Spleen (tissue), 11 donors: ENCODE measurements at regions not wholly inside any gene's neighbourhood (a gene's known extent, or its start where the extent isn't known, plus 50 kb on each side); places are given as distances from the start of the nearest gene placed in this dataset.

Experiments used
- DNase-seq: peaks from one replicate; pipeline ENCODE4 v3.0.0-alpha.2; 2020
- H3K27ac ChIP-seq, 8 donors: fragments of 200-600 bp; sonication (generic) in 7 of 8; 1 replicate in 4 of 8; 2 replicates in 4 of 8; pipeline versions ENCODE4 v1.5.0 to v1.8.0; 2016 to 2021; ENCODE audit warnings: inconsistent platforms in 4 of 8, mild to moderate bottlenecking in 4 of 8, moderate library complexity in 1 of 8
- H3K27me3 ChIP-seq, 7 donors: fragments of 200-600 bp; sonication (generic) in 6 of 7; replicated peaks in 1 of 7; 1 replicate in 4 of 7; 2 replicates in 3 of 7; pipeline versions ENCODE4 v1.5.0 to v1.8.0; 2016 to 2021; ENCODE audit warnings: inconsistent platforms in 3 of 7, mild to moderate bottlenecking in 1 of 7
- H3K36me3 ChIP-seq, 6 donors: fragments of 200-600 bp; sonication (generic) in 5 of 6; 1 replicate in 4 of 6; 2 replicates in 2 of 6; pipeline versions ENCODE4 v1.5.0 to v1.8.0; 2016 to 2021; ENCODE audit warnings: inconsistent platforms in 2 of 6
- H3K4me1 ChIP-seq, 6 donors: fragments of 200-600 bp; sonication (generic) in 5 of 6; 1 replicate in 3 of 6; 2 replicates in 3 of 6; pipeline versions ENCODE4 v1.5.0 to v1.8.0; 2016 to 2021; ENCODE audit warnings: inconsistent platforms in 3 of 6
- H3K4me3 ChIP-seq, 8 donors: fragments of 200-600 bp; sonication (generic) in 7 of 8; 1 replicate in 4 of 8; 2 replicates in 4 of 8; pipeline versions ENCODE4 v1.5.0 to v1.8.0; 2016 to 2021; ENCODE audit warnings: inconsistent platforms in 4 of 8, mild to moderate bottlenecking in 4 of 8, moderate library complexity in 2 of 8
- H3K9me3 ChIP-seq, 8 donors: fragments of 200-600 bp; sonication (generic) in 7 of 8; 1 replicate in 4 of 8; 2 replicates in 4 of 8; pipeline versions ENCODE4 v1.5.0 to v1.8.0; 2016 to 2021; ENCODE audit warnings: inconsistent platforms in 4 of 8
- CTCF ChIP-seq, 11 experiments: fragments of 200-600 bp in 7 of 11; fragments of 450-650 bp in 4 of 11; sonication (generic) in 4 of 11; IDR thresholded peaks in 8 of 11; conservative IDR thresholded peaks in 3 of 11; 1 replicate in 7 of 11; 2 replicates in 4 of 11; pipeline versions ENCODE4 v1.4.0 to v1.8.0; 2016 to 2021; ENCODE audit warnings: antibody characterized with exemption in 11 of 11, inconsistent platforms in 4 of 11, mild to moderate bottlenecking in 1 of 11
- POLR2A ChIP-seq, 3 donors: fragments of 450-650 bp; IDR thresholded peaks; one replicate each; pipeline ENCODE4 v1.5.1; 2017; ENCODE audit warnings: antibody characterized with exemption in 3 of 3, mild to moderate bottlenecking in 1 of 3
- POLR2AphosphoS5 ChIP-seq, 3 donors: sonication (generic); formaldehyde crosslinking; IDR thresholded peaks; one replicate each; pipeline ENCODE4 v1.5.1; 2017; ENCODE audit warnings: antibody characterized with exemption in 3 of 3
- WGBS, 5 donors: extraction: QIAGEN DNeasy Blood & Tissue Kit in 3 of 5; methylation state at CpG; one replicate each; pipeline versions ENCODE4 v1.1.5 to v1.1.7; 2013 to 2018; 5-methylcytosine and 5-hydroxymethylcytosine counted together
- intact Hi-C: fragments of 100-400 bp; cut with DNase I; formaldehyde crosslinking; loops from one replicate; pipeline ENCODE4 v1.15.0; 2023; ENCODE audit warnings: low total_unique reads
- donor health status: healthy with polysubstance abuse.
- donor health status: DM: no; HTN: no; CAD: no; lungs with moderate emphysema.
- donor health status: DM: no; HTN: no; CAD: no.
- donor health status: Bipolar disorder and iron deficiency.
- donor health status: healthy.
- donor health status: DM: no; HTN: no; CAD: no.
- donor health status: DM: yes; HTN: yes; CAD: no.

DNA sequence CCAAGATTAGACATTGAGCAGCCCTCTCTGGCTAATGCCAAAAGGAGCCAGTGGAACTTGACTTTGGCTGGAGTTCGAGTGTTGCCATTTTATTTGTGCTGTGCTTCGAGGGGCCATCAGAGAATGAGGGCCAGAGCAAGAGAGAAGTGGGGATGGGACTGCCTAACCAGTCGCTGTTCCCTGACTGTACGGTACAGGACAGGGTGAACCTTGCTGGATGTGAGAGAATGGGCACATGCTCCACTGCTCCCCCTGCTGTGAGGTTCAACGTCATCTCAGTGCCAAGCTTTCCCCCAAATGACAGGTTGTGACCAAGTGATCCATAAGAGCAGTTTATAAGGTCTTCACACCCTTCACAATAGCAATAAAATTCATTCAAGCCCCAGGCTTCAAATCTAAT is 55.1 kb upstream of the BCL11B start:
- H3K36me3 ChIP-seq: no peaks in the 10 kb centered on the region
- TF ChIP-seq POLR2A (IDR thresholded peaks at IDR 0.05) (no peak), POLR2AphosphoS5 (IDR thresholded peaks at IDR 0.05) (no peak), CTCF (IDR thresholded peaks at IDR 0.05 in 8 of 11, conservative IDR thresholded peaks at IDR 0.05 in 3 of 11) (no peak)
- H3K9me3 ChIP-seq: no peaks in the 10 kb centered on the region
- peaks cover 0 to 54% (median 0%) of the 10 kb centered on the region in 7 donors for H3K27me3 ChIP-seq
- H3K4me3 ChIP-seq: no peak overlapping the region
- intact Hi-C loops: no loop called here
- no peak for DNase-seq
- 72 to 86% (median 77%) methylated on average over 5 of the region's 5 CpGs for WGBS, 5 donors
- no peaks in the 10 kb centered on the region for H3K4me1 ChIP-seq
- no peak overlapping the region for H3K27ac ChIP-seq

- 86 to 97% (median 88%) methylated on average over 8 of the region's 8 CpGs for WGBS, 5 donors
Observed at GRCh38 chr14:99326041-99326710, 54.2 kb upstream of the BCL11B start.

GRCh38 chr14:99325591-99325990 is 53.6 kb upstream of the BCL11B start:
- H3K27me3 ChIP-seq: peaks cover 0 to 55% (median 0%) of the 10 kb centered on the region in 7 donors
- WGBS, 5 donors: 87 to 93% (median 89%) methylated on average over 7 to 8 of the region's 8 CpGs
- no peak for TF ChIP-seq POLR2AphosphoS5 (IDR thresholded peaks at IDR 0.05)
- no peak for TF ChIP-seq CTCF (IDR thresholded peaks at IDR 0.05 in 8 of 11, conservative IDR thresholded peaks at IDR 0.05 in 3 of 11)
- no peak for TF ChIP-seq POLR2A (IDR thresholded peaks at IDR 0.05)
- no peaks in the 10 kb centered on the region for H3K9me3 ChIP-seq
- no peaks in the 10 kb centered on the region for H3K36me3 ChIP-seq
- peaks cover 0 to 2% (median under 1%) of the 10 kb centered on the region in 6 donors for H3K4me1 ChIP-seq
- no peak overlapping the region for H3K27ac ChIP-seq
- H3K4me3 ChIP-seq: no peak overlapping the region
- intact Hi-C loops: no loop called here
- DNase-seq: no peak

More at GRCh38 chr14:99326041-99326710, 54.2 kb upstream of the BCL11B start:
- Histone ChIP-seq H3K27ac (no peak overlapping the region), H3K4me3 (no peak overlapping the region), H3K9me3 (no peaks in the 10 kb centered on the region), H3K4me1 (no peaks in the 10 kb centered on the region), H3K27me3 (peaks cover 0 to 55% (median 0%) of the 10 kb centered on the region in 7 donors), H3K36me3 (no peaks in the 10 kb centered on the region)
- TF ChIP-seq CTCF (IDR thresholded peaks at IDR 0.05 in 8 of 11, conservative IDR thresholded peaks at IDR 0.05 in 3 of 11) (no peak), POLR2AphosphoS5 (IDR thresholded peaks at IDR 0.05) (no peak), POLR2A (IDR thresholded peaks at IDR 0.05) (no peak)
- no peak for DNase-seq
- intact Hi-C loops: no loop called here

DNA sequence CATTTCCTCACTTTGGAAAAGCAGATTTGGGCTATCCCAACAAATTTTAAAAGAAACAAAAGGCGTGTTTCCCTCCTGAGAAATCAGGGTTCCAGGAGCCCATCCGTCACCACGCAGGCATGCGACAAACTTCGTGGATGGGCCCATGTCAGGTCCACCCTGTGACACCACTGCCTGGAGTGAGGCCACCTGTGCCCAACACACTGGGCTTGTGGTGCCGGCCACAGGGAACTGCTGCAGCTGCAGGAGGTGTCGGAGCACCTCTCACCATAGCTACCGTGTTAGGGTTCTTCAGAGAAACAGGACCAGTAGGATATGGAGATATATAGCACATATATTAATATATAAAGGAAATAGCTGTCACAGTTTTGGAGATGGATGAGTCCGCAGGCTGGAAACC is 53.0 kb upstream of the BCL11B start:
- Histone ChIP-seq H3K27me3 (peaks cover 0 to 55% (median 0%) of the 10 kb centered on the region in 7 donors), H3K4me3 (no peak overlapping the region), H3K4me1 (peaks cover 0 to 7% (median 6%) of the 10 kb centered on the region in 6 donors), H3K9me3 (no peaks in the 10 kb centered on the region), H3K27ac (no peak overlapping the region), H3K36me3 (no peaks in the 10 kb centered on the region)
- TF ChIP-seq POLR2AphosphoS5 (IDR thresholded peaks at IDR 0.05) (no peak), POLR2A (IDR thresholded peaks at IDR 0.05) (no peak), CTCF (IDR thresholded peaks at IDR 0.05 in 8 of 11, conservative IDR thresholded peaks at IDR 0.05 in 3 of 11) (no peak)
- DNase-seq: no peak
- 79 to 86% (median 81%) methylated on average over 9 of the region's 9 CpGs for WGBS, 5 donors
- intact Hi-C loops: no loop called here
